ENCODE measurements at regions not wholly inside any gene's neighbourhood (a gene's known extent, or its start where the extent isn't known, plus 50 kb on each side); places are given as distances from the start of the nearest gene placed in this dataset.
"Not testable (repeated sequence)": the region's sequence is repeated elsewhere in the genome, so short reads cannot be mapped to it uniquely, and the experiment has no call there.

DNA sequence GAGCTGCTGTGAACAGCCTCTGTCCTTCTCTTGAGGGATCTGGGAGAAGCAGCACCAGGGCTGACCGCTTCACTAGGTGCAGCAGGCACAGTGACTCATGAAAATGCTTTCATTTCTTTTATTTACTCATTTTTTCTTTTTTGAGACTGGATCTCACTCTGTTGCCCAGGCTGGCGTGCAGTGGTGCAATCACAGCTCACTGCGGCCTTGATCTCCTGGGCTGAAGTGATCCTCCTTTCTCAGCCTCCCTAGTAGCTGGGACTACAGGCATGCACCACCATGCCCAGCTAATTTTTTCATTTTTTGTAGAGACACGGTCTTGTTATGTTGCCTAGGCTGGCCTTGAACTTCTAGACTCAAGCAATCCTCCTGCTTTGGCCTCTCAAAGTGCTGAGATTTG, 216.8 kb upstream of the EEF2KMT start:
- DNase-seq (ENCODE audit: low spot score) = no peak

DNA sequence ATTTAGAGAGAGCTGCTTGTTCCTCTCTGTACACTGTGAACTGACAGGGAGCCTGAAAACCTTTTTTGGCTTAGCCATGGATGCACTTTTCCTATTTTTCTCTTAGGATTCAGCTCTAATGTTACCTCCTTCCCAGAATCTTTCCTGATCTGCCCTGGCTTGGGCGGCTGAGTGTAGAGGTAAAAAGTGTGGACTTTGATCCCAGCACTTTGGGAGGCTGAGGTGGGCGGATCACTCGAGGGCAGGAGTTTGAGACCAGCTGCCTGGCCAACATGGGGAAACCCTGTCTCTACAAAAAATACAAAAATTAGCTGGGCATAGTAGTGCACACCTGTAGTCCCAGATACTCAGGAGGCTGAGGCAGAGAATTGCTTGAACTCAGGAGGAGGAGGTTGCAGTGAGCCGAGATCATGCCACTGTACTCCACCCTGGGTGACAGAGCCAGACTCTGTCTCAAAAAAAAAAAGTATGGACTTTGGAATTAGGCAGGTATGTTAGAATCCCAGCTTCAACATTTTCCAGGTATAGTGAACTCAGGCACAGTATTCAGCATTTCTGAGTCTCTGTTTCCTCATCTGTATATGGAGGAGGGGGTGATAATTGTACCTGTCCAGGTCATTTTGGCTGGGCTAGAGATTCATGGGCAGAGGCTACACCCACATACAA, 212.5 kb upstream of the EEF2KMT start:
- no peak for DNase-seq (ENCODE audit: low spot score)

DNA sequence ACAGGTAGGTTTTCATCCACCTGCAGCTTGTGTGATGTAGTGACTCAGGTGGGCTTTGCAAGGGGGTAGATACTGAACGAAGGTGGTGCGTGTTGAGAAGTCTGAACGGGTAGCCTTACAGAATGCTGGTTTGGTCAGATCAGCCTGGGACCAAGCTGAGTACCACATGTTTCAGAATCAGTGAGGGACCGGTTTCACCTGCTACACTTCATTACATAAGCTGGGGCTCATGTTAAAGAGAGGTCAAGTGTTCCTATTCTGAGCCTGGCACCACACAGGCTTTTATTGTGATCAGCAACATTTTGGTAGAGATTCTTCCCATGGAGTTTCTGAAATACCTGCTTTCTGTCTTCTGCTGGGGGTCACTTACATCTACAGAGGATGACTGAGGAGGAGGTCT, 207.4 kb upstream of the EEF2KMT start:
- DNase-seq (ENCODE audit: low spot score) = no peak

DNA sequence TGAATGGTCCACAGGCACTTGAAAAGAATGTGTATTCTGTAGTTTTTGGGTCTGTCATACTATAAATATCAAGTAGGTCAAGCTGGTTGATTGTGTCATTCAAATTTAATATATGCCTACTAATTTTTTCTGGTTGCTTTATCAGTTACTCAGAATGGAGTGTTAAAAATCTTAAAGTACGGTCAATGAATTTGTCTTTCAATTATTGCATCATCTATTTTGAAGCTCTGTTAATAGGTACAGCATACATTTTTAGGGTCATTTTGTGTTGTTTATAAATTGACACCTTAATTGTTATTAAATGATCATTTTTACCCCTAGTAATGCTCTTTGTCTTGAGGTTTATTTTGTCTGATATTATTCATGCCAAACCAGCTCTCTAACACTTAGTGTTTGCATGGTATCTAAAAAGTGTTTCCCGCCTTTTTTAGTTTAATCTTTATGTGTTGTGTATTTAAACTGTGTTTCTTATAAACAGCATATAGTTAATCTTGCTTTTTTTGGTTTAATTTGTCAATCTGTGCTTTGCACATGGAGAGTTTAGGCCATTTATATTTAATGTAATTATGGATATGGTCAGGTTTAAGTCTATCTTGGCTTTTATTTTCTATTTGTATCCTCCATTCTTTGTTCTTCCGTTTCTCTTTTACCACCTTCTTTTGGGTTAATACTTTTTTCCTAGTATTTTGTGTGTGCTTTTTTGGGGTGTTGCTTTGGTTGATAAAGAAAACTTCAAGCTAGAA, 204.9 kb upstream of the EEF2KMT start:
- DNase-seq (ENCODE audit: low spot score) = no peak

DNA sequence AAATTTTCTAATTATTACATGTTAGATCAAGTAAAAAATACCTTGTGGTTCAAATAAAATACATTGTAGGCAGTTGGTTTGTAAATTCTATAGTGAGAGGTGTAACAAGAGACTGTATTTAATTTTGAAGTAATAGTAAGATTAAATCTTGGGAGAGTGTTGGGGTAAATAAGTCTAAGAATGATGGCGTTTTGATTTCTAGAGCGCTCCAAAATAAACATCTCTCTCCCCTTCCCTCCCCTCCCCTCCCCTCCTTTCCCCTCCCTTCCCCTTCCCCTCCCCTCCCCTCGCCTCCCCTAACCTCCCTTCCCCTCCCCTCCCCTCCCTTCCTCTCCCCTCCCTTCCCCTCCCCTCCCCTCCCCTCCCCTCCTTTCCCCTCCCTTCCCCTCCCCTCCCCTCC, 200.6 kb upstream of the EEF2KMT start:
- DNase-seq (ENCODE audit: low spot score) = no peak

DNA sequence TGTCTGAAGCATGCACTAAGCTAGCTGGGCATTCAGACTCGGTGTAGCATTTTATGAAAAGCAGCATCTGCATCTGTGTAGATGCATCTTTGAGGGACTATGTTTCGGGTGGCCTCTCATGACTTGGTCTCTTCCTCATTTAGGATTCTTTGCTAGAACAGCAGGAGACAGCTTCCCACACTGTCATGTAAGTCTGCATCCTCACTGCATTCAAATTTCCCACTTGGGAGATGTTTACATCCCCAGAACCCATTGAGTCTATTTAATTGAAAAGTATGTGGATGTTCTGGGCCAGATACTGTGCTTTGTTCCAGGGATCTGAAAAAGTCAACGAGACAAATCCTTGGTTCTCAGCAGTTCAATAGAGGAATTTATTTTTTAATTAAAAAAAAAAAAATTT, 198.6 kb upstream of the EEF2KMT start:
- DNase-seq (ENCODE audit: low spot score) = no peak

DNA sequence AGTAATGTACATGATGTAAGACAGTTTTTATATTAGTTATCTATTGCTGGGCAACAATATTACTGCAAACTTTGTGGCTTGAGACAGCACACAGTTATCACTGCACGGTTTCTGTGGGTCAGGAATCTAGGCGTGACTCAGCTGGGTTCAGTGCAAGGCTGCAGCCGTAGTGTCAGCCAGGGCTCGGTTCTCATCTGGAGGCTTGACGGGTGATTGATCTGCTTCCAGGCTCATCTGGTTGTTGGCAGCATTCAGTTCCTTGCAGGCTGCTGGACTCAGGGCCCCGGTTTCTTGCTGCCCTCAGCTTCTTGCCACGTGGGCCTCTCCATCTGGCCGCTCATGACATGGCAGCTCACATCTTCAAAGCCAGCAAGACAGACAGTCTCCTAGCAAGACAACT, 197.7 kb upstream of the EEF2KMT start:
- not testable (repeated sequence) for DNase-seq (ENCODE audit: low spot score)

DNA sequence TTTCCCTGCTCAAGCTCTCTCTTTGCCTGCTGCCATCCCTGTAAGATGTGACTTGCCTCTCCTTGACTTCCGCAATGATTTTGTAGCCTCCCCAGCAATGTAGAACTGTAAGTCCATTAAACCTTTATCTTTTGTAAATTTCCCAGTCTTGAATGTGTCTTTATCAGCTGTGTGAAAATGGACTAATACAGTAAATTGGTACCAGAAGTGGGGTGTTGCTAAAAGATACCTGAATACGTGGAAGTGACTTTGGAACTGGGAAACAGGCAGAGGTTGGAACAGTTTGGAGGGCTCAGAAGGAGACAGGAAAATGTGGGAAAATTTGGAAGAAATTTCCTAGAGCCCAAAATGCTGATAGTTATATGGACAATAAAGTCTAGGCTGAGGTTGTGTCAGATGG, 184.6 kb upstream of the EEF2KMT start:
- not testable (repeated sequence) for DNase-seq (ENCODE audit: low spot score)

DNA sequence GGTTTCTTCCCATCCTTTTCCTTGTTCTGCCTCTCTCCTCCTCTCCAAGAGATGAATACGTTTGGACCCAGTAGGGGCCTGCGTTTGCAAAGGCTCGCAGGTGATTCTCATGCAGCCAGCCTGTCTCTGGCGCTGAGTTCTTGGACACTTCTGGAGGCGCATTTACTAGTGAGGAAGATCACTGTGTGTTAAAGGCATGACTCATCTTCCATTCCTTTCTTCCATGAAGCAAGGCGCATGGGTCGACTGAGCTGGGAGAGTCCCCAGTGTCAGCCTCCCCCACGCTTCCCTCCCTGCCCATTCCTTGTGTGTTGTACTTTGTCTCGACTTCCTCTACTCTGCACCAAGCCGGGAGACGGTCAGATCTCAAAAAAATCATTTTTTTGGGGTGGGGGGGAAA, 159.9 kb upstream of the EEF2KMT start:
- DNase-seq (ENCODE audit: low spot score) = no peak

DNA sequence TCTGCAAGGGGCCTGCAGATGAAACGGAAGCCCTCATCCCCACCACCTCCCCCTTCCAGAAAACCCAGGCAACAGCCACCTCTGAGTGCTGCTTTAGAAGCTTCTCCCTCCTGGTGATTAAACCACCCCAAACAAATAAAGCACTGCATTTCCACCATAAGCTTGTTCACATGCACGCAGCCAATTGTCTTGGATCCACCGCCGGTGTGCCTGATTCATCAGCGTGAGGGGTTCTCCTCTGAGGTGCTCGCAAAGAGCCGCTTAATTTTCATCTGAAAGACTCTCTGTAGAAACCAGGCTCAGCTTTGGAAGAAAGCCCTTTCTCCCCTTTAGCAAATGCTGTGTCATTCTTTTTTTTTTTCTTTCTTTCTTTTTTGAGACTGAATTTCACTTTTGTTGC, 155.2 kb upstream of the EEF2KMT start:
- DNase-seq (ENCODE audit: low spot score) = no peak

DNA sequence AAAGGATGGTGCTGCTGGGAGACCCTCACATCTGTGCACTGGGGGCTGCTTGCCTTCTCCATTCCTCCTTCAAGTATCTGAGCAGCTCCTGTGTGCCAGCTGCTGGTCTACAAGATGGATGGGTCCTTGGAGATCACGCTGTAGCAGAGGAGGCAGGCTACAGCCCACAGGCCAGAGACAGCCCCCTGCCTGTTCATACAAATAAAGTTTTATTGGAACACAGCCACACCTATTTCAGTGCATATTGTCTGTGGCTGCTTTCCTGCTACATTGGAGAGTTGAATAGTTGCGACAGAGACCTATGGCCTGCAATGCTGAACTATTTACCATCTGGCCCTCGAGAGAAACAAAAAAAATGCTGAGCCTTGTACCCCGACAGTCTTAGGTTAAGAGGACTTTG, 149.8 kb upstream of the EEF2KMT start:
- DNase-seq (ENCODE audit: low spot score) = not testable (repeated sequence)

DNA sequence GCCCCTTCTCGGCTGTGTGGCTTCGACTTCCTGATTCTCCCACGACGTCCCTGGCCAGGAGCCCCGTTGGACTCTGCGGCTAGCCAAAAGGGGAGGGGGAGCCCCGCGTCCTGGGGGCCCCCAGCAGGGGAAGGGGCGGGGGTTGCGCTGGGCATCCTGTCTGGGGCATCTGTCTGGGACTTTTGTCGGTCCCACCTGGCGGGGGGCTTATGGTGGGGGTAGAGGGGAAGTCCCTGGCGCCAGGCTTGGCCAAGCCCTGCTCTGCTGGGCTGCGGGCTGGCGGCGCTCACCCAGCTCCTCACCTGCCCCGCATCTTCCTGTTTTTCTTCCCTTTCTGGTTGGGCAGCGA, 142.7 kb upstream of the EEF2KMT start:
- DNase-seq (ENCODE audit: low spot score) = not testable (repeated sequence)

DNA sequence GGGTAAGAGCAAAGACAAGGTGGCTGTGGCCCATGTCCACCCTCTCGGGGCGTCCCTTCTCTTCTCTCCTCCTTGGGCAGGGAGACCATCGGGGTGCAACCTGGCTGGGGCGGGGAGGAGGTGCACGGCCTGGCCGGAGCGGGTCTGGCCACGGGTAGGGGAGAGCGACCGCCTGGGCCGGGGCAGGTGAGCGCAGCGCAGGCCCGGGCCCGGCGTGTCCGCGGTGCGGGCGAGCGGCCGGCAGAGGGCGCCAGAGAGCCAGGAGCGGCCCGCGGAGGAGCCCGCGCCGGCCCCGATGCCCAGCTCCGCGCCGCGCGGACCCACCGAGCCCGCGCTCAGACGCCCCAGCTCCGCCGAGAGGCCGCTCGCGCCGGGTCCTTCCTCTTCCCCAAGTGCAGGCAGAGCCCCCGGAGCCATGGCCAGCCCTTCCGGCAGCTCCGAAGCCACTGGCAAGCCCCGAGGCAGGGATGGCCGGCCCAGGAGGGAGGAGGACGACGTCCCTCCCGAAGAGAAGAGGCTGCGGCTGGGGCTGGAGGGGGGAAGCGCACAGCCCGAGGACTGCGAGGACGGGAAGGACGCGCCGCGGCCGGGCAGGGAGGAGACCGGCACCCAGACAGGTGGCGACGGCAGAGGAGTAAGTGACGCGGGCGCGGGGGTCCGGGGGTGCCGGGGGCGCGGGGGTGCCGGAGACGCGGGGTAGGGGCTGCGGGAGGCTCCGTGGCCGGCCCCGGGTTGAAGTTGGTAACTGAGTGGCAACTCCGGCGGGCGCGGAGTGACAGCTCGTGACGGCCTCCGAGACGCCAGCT, 142.1 kb upstream of the EEF2KMT start:
- not testable (repeated sequence) for DNase-seq (ENCODE audit: low spot score)

DNA sequence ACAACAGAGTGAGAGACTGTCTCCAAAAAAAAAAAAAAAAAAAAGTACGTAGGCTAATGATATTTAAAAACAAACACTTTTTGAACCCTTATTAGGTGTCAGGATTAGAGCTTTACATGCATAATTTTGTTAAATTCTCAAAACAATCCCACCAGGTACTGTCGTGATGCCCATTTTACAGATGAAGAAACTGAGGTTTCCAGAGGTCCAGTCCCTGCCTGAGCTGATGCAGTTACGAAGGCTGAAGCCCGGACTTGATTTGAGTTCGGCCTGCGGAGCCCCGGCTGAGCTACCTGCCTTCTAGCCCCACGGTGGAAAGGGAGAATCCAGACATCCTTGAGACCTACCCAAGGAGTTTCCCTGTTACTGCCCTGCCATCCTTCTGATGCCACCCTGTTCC, 137.5 kb upstream of the EEF2KMT start:
- no peak for DNase-seq (ENCODE audit: low spot score)

DNA sequence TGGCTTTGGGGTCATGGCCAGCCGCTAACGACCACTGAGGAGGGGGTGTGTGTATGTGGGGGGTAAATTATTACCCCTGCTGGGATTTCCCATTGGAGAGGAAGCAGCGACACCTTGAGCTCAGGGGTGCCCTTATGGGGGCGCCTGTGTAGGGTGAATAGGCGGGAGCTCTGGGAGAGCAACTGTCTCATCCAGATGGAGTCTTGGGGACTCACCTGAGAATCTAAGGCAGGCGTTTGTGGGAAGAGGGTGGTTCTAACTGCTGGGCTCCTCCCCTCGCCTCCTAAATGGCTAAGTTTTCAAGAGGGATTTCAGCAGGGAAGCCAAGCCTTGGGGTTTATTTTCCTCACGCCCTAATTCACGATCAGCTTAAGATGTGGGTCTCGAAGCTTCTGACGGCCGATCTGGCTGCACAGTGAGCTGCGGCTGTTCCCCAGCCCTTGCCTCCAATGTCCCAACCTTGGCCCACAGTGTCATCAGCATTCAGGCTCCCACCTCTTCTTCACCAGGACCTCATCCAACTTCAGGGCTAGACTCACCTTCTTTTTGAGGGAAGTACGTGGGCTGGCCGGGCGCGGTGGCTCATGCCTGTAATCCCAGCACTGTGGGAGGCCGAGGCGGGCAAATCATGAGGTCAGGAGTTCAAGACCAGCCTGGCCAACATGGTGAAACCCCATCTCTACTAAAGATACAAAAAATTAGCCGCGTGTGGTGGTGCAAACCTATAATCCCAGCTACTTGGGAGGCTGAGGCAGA, 136.9 kb upstream of the EEF2KMT start:
- DNase-seq (ENCODE audit: low spot score) = no peak

DNA sequence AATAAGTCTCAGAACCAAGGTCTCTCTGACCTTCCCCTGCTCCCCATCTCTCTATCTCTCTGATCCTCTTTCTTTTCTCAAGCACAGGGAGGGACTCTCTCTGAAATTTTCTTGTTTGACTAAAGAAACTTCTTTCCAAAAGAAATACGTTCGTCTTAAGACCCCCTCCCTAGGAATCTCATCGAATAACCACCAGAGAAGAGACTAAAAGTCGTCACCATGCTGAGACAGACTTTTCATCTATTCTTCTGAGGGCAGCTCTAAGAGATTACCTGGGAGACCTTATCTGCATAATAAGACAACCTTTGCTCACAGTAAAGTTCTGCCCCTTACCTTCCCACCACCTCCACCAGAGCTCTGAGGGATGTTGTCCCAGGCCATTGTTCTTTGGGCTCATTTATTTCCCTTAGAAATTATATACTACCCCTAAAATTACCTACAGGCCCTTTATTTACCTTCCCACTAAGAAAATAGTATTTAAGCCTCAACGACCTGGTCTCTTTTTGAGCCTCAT, 133.7 kb upstream of the EEF2KMT start:
- DNase-seq (ENCODE audit: low spot score) = no peak

DNA sequence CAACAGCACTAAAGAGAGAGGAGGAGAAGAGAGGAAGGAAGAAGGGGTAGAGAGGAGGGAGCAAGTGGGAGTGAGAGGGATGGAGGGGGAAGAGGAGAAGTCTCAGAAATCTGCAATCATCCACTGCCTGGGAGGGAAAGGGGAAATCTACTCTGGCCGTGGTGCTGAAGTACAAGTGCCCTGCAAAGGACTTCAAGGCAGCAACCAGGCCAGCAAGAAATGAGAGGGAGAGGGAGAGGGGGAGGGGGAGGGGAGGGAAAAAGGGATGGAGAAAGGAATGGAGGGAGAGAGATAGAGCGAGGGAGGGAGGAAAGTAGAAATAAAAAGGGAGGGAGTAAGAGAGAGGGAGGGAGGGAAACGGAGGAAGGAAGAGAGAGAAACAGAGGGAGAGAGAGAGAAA, 130.8 kb upstream of the EEF2KMT start:
- no peak for DNase-seq (ENCODE audit: low spot score)

DNA sequence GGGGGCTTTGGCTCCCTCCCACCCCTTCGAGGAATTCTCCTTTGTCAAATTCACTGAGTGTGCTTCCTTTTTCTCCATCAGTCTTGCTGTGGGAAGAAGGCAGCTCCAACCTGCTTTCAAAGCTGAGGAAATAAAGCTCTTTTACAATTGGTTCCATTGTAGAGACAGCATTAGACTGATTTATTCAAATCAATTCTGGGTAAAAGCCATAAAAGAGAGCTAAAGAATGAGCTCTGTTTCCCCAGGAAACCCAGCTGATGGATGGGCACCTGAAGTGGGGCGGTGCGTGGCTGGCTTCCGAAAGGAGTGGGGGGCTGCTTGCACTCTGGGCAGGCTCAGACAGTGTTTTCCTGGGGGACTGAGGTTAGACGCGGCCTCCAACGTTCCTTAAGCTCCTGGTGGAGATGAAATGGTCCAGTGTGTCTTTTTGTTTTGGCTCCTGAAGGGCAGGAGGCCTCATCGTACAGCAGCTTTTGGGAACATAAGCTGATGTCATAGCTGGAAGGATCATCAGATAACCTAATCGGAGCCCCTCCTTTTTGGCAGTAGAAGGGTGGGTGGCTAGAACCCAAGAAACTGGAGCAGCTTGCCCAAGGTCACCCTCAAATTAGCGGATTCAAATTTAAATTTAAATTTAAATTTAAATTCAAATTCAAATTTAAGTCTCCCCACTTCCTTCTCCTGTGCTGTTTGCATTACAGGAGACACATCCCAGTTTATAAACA, 128.5 kb upstream of the EEF2KMT start:
- no peak for DNase-seq (ENCODE audit: low spot score)

DNA sequence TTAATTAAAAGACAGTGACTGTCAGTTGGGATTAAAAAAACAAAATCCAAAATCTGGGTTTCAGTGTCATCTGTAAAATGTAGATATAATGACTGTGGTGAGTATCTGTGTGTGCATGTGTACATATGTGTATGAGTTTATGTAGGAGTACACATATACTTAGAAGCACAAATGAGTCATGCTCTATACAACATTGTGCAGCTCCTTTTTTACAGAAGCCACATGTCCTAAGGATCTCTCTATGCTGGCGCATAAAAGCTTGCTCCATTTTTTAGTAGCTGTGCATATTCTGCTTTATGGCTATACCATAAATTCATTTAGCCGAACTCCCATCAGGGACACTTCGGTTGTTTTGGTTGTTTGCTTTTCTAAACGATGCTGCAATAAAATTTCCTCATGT, 125.2 kb upstream of the EEF2KMT start:
- no peak for DNase-seq (ENCODE audit: low spot score)

DNA sequence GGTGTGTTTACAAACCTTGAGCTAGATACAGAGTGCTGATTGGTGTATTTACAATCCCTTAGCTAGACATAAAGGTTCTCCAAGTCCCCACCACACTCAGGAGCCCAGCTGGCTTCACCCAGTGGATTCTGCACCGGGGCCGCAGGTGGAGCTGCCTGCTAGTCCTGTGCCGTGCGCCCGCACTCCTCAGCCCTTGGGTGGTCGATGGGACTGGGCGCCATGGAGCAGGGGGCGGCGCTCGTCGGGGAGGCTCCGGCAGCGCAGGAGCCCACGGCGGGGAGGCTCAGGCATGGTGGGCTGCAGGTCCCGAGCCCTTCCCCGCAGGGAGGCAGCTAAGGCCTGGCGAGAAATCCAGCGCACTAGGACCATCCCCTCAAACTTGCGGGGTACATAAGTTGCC, 124.2 kb upstream of the EEF2KMT start:
- DNase-seq (ENCODE audit: low spot score) = not testable (repeated sequence)

DNA sequence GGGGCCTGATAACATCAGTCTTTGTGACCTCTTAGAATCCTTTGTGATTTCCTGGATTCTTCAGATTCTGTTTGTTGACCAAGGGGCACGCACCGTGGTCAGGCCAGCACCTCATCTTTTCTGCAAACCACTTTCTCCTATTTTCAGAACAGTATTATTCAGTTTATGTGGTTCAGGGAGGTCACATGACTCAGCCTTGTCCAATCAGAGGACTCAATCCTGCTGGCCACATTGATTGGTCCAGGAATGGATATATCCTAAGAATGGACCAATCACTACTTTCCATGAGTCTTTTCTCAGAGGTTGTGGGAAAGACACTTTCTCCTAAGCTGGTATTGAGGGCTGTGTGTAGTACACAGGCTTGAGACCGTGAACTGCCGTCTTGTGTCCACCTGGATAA, 123.1 kb upstream of the EEF2KMT start:
- DNase-seq (ENCODE audit: low spot score) = no peak
